ENCODE measurements at regions not wholly inside any gene's neighbourhood (a gene's known extent, or its start where the extent isn't known, plus 50 kb on each side); places are given as distances from the start of the nearest gene placed in this dataset.

DNA sequence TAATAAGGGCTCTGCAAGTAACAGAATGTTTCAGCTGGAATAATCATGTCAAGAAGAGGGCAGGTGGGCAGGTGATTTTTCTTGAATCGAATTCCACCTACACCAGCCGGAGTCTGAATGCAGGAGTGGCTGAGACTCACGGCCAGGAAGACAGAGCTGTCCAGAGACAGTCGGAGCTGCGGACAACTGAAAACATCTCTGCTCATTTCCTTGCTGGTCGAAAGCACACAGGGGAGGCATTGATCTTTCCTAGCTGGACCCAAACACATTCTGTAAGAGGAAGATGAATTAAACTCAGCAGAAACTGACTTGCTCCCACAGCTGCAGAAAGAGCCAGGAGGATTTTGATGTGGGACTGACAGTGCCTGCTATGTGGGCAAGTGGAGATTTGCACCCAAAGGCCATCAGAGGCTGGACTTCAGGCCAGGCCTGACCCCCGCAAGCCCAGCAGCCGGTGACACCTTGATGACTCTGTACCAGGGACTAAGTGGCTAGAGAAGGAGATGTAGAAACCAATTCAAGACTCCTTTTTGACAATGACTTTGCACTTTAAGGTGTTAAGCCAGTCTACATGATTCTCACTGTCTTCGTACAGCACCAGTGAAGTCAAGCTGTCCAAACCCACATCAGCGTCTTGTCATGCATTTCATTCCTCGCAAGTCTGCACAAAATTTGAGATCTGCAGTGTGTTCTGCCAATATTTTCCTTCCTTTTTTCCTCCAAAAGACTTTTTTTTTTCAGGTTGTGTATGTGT is 169.4 kb downstream of the TEX36 start:
- DNase-seq (ENCODE audit: low spot score), result no peak

DNA sequence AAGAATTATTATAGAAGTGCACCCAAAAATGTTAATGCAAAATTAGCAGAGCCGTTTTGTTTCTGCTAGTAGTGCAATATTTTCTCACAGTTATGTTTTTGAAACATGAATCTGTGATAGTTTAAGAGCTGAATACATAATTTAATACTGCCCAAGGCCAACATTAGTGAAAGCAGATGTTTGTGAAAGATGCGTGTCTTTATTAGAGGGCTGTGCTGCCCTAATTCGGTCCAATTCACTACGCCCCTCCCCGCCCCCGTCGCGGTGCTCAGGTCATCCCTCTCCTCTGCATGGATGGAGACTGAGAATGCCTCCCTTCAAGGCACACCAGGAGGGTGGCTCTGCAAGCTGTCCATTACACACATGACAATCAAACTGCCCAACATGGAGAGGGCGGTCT is 172.0 kb downstream of the TEX36 start:
- DNase-seq (ENCODE audit: low spot score), result no peak

GRCh38 chr10:125505648-125506047 is 177.3 kb downstream of the TEX36 start:
- no peak for DNase-seq (ENCODE audit: low spot score)

DNA sequence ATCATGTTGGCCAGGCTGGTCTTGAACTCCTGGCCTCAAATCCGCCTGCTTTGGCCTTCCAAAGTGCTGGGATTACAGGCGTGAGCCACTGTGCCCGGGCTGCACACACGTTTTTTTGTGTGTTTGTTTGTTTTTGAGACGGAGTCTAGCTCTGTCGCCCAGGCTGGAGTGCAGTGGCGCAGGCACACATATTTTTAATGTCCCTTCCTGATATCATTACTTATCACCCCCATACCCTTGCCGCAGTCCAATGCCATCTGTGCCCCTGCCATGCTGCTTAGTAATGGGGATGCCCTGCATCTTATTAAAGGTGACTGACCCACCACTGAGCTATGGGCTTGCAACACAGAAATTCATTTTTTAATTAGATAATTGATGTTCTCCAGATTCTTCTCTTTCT is 180.7 kb downstream of the TEX36 start:
- no peak for DNase-seq (ENCODE audit: low spot score)

DNA sequence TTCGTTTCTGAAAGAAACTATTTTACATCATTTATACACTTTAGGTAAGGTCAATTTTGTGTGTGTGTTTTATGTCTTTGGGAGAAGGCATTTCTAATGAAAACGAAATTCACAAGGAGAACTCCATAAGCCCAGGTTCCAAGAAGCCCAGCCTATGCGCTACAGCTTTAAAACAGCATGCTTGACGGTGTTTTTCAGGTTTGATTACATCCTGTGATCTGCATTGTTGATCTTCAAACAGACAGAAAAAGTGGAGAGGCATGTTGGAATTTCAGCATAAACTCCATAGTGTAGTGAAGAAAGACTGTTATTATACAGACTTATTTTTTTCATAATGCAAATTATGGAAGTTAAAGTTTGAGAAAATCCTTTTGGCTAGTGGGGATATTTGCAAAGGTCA is 187.6 kb downstream of the TEX36 start:
- DNase-seq (ENCODE audit: low spot score), result no peak

- DNase-seq (ENCODE audit: low spot score), result no peak
These were observed 188.2 kb downstream of the TEX36 start for GRCh38 chr10:125494651-125495239.

GRCh38 chr10:125491381-125491780 is 191.6 kb downstream of the TEX36 start:
- DNase-seq (ENCODE audit: low spot score), result no peak

DNA sequence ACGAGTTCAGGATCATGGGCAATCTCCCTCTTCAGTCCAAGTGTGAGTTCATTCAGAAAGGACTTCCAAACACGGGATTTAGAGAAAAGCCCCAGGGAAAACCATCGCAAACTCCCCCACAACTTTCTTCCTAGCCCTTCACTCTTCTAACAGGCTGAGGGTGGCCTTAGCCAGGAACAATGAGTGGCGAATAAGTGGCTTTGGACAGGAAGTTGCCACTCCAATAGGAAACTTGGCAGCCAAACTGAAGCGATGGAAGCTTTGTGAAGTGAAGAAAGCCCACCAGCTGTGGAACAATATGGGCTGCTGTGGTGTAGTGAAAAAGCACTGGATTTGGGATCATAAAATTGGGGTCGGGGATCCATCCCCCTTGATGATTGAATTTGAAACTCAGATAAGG is 193.2 kb downstream of the TEX36 start:
- DNase-seq (ENCODE audit: low spot score), result no peak

- no peak for DNase-seq (ENCODE audit: low spot score)
These were observed 197.3 kb downstream of the TEX36 start for GRCh38 chr10:125485665-125486064.

- DNase-seq (ENCODE audit: low spot score), result no peak
These were observed 198.8 kb downstream of the TEX36 start for GRCh38 chr10:125484035-125484732.

DNA sequence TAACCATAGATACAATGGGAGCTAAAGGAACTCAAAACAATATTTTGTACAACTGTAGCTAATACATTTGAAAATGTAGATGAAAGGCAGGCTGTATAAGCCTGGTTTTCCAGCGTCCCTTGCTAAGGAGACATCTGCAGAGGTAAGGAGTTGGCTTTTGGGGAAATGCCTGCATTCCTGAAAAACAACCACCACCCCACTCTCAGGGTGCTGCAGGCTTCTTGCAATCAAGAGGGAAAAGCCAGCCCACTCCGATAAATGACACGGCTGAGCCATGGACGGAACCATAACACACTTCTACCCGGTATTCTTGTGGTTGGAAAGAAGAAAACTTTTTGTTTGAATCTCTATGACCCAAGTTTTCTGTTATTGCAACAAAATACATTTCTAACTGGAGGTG is 200.3 kb downstream of the TEX36 start:
- DNase-seq (ENCODE audit: low spot score), result no peak

DNA sequence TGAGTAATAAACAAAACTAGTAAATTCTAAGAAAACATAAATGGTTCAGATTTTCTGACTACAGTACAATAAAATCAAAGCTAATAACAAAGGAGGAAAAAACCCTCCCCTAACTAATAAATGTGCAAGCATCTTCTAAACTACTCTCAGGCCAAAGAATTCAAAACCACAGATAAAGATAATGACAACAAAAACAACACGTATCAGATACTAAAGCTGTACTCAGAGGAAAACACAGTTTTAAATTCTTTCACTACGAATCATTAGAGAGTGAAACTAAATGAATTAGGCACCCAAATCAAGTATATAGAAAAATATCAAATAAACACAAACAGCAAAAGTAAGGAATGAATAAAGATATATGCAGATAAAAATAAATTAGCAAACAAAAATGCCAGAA is 200.9 kb downstream of the TEX36 start:
- DNase-seq (ENCODE audit: low spot score), result no peak

DNA sequence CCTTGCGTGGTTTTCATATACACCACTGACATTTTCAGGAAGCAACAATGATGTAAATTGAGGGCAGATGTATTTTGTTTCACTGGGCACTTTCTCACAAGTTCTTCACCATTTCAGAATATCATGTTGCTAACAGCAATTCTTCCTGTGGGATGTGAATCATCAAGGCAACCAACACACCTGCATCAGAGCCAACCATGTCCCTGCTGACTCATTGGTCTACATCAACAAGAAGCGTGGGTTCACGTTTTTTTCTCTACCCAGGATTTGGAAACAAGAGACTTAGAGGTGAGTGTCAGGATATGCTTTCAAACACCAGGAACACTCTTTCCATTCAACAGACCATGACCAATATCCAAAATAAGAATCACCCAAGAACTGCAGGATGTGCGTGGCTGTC is 203.9 kb downstream of the TEX36 start:
- DNase-seq (ENCODE audit: low spot score), result peak; percentile 57

DNA sequence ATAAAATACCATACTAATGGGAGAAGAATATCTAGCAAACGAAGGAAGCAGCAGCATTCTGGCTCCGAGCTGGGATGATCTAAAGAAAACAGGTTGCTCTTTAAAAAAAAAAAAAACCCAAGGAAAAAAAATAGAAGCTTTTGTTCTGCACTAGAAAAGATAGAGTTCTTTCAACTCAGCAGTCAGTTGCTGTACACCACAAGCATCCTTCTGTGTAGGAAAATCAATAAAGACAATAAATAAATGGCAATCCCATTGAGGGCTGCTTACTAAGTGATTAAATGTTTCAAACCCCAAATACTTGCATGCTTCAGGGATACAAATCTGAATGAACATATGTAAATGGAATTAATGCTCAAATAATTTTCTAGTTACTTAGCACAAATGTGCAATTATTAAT is 207.1 kb downstream of the TEX36 start:
- DNase-seq (ENCODE audit: low spot score), result no peak

DNA sequence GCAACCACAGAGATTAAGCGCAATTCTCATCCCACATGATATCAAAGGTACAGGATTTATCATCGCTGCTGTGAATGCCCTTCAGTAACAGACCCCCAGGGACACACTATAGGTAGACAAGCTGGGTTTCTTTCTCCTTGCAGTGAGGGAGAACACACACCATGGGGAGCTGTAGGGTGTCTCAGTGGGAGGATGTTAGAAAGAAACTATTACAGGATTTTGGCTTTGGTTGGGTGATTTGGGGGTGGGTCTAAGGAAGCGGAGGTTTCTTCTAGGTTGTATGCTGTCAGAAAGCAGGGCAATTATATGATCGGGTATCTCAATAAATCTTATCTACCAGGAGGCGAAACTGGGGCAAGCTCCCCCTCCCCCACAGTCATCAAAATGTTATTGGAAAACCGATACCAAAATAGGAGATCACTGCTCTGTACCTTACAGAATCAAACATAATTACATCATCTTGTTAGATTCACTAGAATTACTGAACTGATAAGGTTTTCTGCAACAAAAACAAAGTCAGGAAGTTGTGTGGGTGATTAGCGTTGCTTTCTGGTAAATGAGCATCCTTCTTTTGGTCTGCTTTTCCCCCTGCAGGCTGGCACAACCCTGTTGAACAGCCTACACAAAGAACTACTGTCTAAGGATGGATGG is 209.7 kb downstream of the TEX36 start:
- no peak for DNase-seq (ENCODE audit: low spot score)

DNA sequence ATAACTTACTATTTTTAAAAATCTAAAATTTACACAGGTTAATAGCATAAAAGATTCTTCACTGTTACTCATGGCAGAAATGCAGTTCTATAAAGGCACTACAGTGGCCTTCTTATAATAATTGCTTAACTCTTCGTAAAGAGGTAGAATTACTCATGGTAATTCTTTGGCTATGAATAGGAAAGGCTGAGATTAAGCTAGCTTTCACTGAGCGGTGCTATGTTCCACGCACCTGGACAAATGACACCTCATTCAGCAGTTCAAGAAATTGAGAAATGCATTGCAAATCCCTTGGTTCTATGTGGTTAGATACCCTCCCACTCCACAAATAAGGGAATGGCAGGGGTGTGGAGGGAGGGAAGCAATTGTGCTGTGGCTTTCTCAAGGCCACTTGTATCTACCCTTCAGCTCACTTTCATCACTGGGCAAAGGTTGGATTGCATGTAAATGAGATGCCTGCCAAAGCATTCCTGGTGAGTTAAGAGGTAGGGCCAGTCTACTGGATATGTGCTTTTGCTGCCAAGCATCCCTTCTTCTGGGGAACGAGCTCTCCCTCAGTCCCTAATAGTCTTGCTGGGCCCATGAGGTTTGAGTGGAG is 210.9 kb downstream of the TEX36 start:
- DNase-seq (ENCODE audit: low spot score), result no peak

DNA sequence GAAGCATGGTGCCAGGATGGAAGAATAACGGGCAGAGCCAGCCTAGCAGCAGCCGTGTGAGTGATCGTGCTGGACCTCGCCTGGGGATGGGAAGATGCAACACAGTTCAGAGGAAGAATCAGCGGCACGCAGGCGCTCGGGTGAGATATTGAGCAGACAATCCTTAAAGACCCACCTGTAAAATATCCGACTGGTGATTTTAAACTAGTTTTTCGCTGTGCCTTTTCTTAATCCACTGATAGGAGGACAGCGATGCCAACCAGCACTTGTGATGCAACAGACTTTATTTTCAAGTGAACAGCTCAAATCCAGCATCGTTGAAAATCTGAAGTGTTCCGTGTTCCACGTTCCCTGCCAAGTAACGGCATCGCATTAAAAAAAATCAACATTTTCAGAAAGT is 214.7 kb downstream of the TEX36 start:
- DNase-seq (ENCODE audit: low spot score), result no peak

GRCh38 chr10:125466685-125467084 is 216.3 kb downstream of the TEX36 start:
- no peak for DNase-seq (ENCODE audit: low spot score)

- no peak for DNase-seq (ENCODE audit: low spot score)
These were observed 220.1 kb downstream of the TEX36 start for GRCh38 chr10:125462845-125463244.

GRCh38 chr10:125460326-125460725 is 222.6 kb downstream of the TEX36 start:
- no peak for DNase-seq (ENCODE audit: low spot score)

DNA sequence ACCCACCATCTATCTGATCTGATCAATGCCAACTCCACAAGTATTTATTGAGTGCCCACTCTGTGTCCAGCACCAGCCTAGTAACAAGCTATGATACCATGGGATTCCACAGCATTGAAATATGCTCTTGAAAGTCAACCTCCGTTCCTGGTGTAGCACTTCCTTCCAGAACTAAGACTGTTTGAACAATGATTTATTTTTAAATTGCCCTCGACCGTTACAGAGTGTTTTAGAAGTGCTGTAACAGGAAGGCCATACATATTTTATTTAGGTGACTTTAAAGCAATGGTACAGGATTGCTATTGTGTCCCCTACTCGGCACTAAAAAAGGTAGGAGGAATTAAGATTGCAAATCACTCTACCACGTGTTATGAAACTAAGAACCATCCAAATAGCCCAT is 225.6 kb downstream of the TEX36 start:
- DNase-seq (ENCODE audit: low spot score), result no peak

- no peak for DNase-seq (ENCODE audit: low spot score)
These were observed 227.1 kb downstream of the TEX36 start for GRCh38 chr10:125455855-125456254.

All from H4 (cell line).